ENCODE measurements at regions not wholly inside any gene's neighbourhood (a gene's known extent, or its start where the extent isn't known, plus 50 kb on each side); places are given as distances from the start of the nearest gene placed in this dataset.

GRCh38 chr6:20313051-20313450 lies 88.6 kb upstream of the E2F3 start:
- peak in 1 of 2 donors; percentile 5 for DNase-seq (ENCODE audit: low read depth in 2 of 2)

GRCh38 chr6:20313960-20314530 lies 87.6 kb upstream of the E2F3 start:
- no peak for DNase-seq (ENCODE audit: low read depth in 2 of 2)

- DNase-seq (ENCODE audit: low read depth in 2 of 2): no peak
Observed at GRCh38 chr6:20314866-20315845, 86.5 kb upstream of the E2F3 start.

GRCh38 chr6:20317430-20317829 lies 84.2 kb upstream of the E2F3 start:
- DNase-seq (ENCODE audit: low read depth in 2 of 2): no peak

GRCh38 chr6:20318851-20319387 lies 82.8 kb upstream of the E2F3 start:
- DNase-seq (ENCODE audit: low read depth in 2 of 2): no peak

GRCh38 chr6:20319520-20320357 lies 81.9 kb upstream of the E2F3 start:
- no peak for DNase-seq (ENCODE audit: low read depth in 2 of 2)

GRCh38 chr6:20325641-20326421 lies 75.8 kb upstream of the E2F3 start:
- DNase-seq (ENCODE audit: low read depth in 2 of 2): no peak

- no peak for DNase-seq (ENCODE audit: low read depth in 2 of 2)
Observed at GRCh38 chr6:20326422-20326728, 75.3 kb upstream of the E2F3 start.

- no peak for DNase-seq (ENCODE audit: low read depth in 2 of 2)
Observed at GRCh38 chr6:20327141-20327540, 74.5 kb upstream of the E2F3 start.

- no peak for DNase-seq (ENCODE audit: low read depth in 2 of 2)
Observed at GRCh38 chr6:20328266-20328923, 73.3 kb upstream of the E2F3 start.

- no peak for DNase-seq (ENCODE audit: low read depth in 2 of 2)
Observed at GRCh38 chr6:20328924-20329300, 72.8 kb upstream of the E2F3 start.

- no peak for DNase-seq (ENCODE audit: low read depth in 2 of 2)
Observed at GRCh38 chr6:20331042-20331441, 70.6 kb upstream of the E2F3 start.

GRCh38 chr6:20331625-20332024 lies 70.1 kb upstream of the E2F3 start:
- no peak for DNase-seq (ENCODE audit: low read depth in 2 of 2)

GRCh38 chr6:20332441-20333006 lies 69.2 kb upstream of the E2F3 start:
- no peak for DNase-seq (ENCODE audit: low read depth in 2 of 2)

- no peak for DNase-seq (ENCODE audit: low read depth in 2 of 2)
Observed at GRCh38 chr6:20333721-20334269, 67.9 kb upstream of the E2F3 start.

- no peak for DNase-seq (ENCODE audit: low read depth in 2 of 2)
Observed at GRCh38 chr6:20334334-20334733, 67.3 kb upstream of the E2F3 start.

GRCh38 chr6:20334962-20335361 lies 66.7 kb upstream of the E2F3 start:
- no peak for DNase-seq (ENCODE audit: low read depth in 2 of 2)

GRCh38 chr6:20335872-20336271 lies 65.8 kb upstream of the E2F3 start:
- no peak for DNase-seq (ENCODE audit: low read depth in 2 of 2)

- DNase-seq (ENCODE audit: low read depth in 2 of 2): no peak
Observed at GRCh38 chr6:20338156-20338555, 63.5 kb upstream of the E2F3 start.

Data from dermis microvascular lymphatic vessel endothelial cell (primary cell).